Mesendoderm (in vitro differentiated cells): ENCODE measurements at regions not wholly inside any gene's neighbourhood (a gene's known extent, or its start where the extent isn't known, plus 50 kb on each side); places are given as distances from the start of the nearest gene placed in this dataset.

Experiments used
- DNase-seq: peaks from one replicate; pipeline ENCODE4 v3.0.0; 2013
- H2AK5ac ChIP-seq: 2 replicates; pipeline ENCODE4 v1.6.1; 2013; ENCODE audit warnings: low read length, inconsistent platforms
- H2BK120ac ChIP-seq: 2 replicates; pipeline ENCODE4 v1.6.1; 2013; ENCODE audit warnings: low read depth, mild to moderate bottlenecking, low read length, moderate library complexity, mixed read lengths
- H2BK15ac ChIP-seq: replicated peaks from 2 replicates; pipeline ENCODE4 v1.6.1; 2013; ENCODE audit warnings: low read depth, mild to moderate bottlenecking, moderate library complexity
- H2BK5ac ChIP-seq: 2 replicates; pipeline ENCODE4 v1.6.1; 2013; ENCODE audit warnings: low read length, inconsistent platforms
- H3K18ac ChIP-seq: 2 replicates; pipeline ENCODE4 v1.6.1; 2013; ENCODE audit warnings: mild to moderate bottlenecking, low read length, mixed read lengths
- H3K23ac ChIP-seq: one replicate; pipeline ENCODE4 v1.6.1; 2013; ENCODE audit warnings: low read length
- H3K27ac ChIP-seq: 2 replicates; pipeline ENCODE4 v1.5.1; 2013; ENCODE audit warnings: low read depth, mild to moderate bottlenecking, inconsistent platforms, low read length, moderate library complexity
- H3K27me3 ChIP-seq: 2 replicates; pipeline ENCODE4 v1.6.1; 2013; ENCODE audit warnings: low read length, control low read depth, mild to moderate bottlenecking, inconsistent platforms; ENCODE audit not compliant: insufficient read depth, poor library complexity
- H3K36me3 ChIP-seq: 2 replicates; pipeline ENCODE4 v1.6.1; 2013; ENCODE audit warnings: low read length, inconsistent platforms; ENCODE audit not compliant: control insufficient read depth, insufficient read depth
- H3K4ac ChIP-seq: one replicate; pipeline ENCODE4 v1.6.1; 2013; ENCODE audit warnings: low read depth, mild to moderate bottlenecking, low read length, moderate library complexity
- H3K4me1 ChIP-seq: 2 replicates; pipeline ENCODE4 v1.6.1; 2013; ENCODE audit warnings: low read depth, low read length, inconsistent platforms; ENCODE audit not compliant: control insufficient read depth
- H3K4me2 ChIP-seq: 2 replicates; pipeline ENCODE4 v1.6.1; 2013; ENCODE audit warnings: low read length
- H3K4me3 ChIP-seq: 2 replicates; pipeline ENCODE4 v1.5.1; 2013; ENCODE audit warnings: mild to moderate bottlenecking, low read length
- H3K56ac ChIP-seq: one replicate; pipeline ENCODE4 v1.6.1; 2013; ENCODE audit warnings: low read length
- H3K79me1 ChIP-seq: 2 replicates; pipeline ENCODE4 v1.6.1; 2013; ENCODE audit warnings: low read length, inconsistent platforms
- H3K79me2 ChIP-seq: 2 replicates; pipeline ENCODE4 v1.6.1; 2013; ENCODE audit warnings: mild to moderate bottlenecking, low read length; ENCODE audit not compliant: control insufficient read depth, insufficient read depth
- H3K9ac ChIP-seq: 2 replicates; pipeline ENCODE4 v1.6.1; 2013; ENCODE audit warnings: low read length, inconsistent platforms
- H4K5ac ChIP-seq: one replicate; pipeline ENCODE4 v1.6.1; 2013; ENCODE audit warnings: low read length
- H4K8ac ChIP-seq: one replicate; pipeline ENCODE4 v1.6.1; 2013; ENCODE audit warnings: low read depth, mild to moderate bottlenecking, control low read depth, low read length, moderate library complexity
- WGBS: extraction: QIAGEN DNeasy Blood & Tissue Kit; methylation state at CpG from one replicate; pipeline ENCODE4 v1.1.7; 2013; ENCODE audit warnings: low lambda C conversion rate, missing lambda C conversion rate; ENCODE audit not compliant: insufficient coverage; ENCODE audit errors: extremely low coverage; 5-methylcytosine and 5-hydroxymethylcytosine counted together

- Histone ChIP-seq H3K4me1 (no peaks in the 10 kb centered on the region), H3K9ac (no peak overlapping the region), H2BK5ac (no peak overlapping the region), H3K23ac (no peak overlapping the region), H3K79me1 (no peaks in the 10 kb centered on the region), H2BK15ac (no peak overlapping the region), H3K79me2 (no peaks in the 10 kb centered on the region), H3K4ac (no peak overlapping the region), H4K8ac (no peak overlapping the region), H2AK5ac (no peak overlapping the region), H3K56ac (no peak overlapping the region), H3K27me3 (no peaks in the 10 kb centered on the region), H2BK120ac (no peak overlapping the region), H4K5ac (no peak overlapping the region), H3K36me3 (no peaks in the 10 kb centered on the region), H3K18ac (no peak overlapping the region), H3K4me2 (no peak overlapping the region), H3K27ac (no peak overlapping the region), H3K4me3 (no peak overlapping the region)
- no peak for DNase-seq
Measured at GRCh38 chr3:148528024-148528423, 169.7 kb upstream of the AGTR1 start.

- H3K18ac ChIP-seq = no peak overlapping the region
- H3K4me1 ChIP-seq = no peaks in the 10 kb centered on the region
- no peaks in the 10 kb centered on the region for H3K79me1 ChIP-seq
- no peak overlapping the region for H4K5ac ChIP-seq
- H3K56ac ChIP-seq = no peak overlapping the region
- no CpG with 5 or more reads among the region's 2 CpGs for WGBS
- no peak overlapping the region for H2BK120ac ChIP-seq
- no peak overlapping the region for H4K8ac ChIP-seq
- no peak overlapping the region for H2AK5ac ChIP-seq
- no peaks in the 10 kb centered on the region for H3K36me3 ChIP-seq
- H3K4ac ChIP-seq = no peak overlapping the region
- H3K4me2 ChIP-seq = no peak overlapping the region
- no peak overlapping the region for H3K9ac ChIP-seq
- H3K79me2 ChIP-seq = no peaks in the 10 kb centered on the region
- no peak overlapping the region for H3K23ac ChIP-seq
- H3K27ac ChIP-seq = no peak overlapping the region
- no peak overlapping the region for H2BK15ac ChIP-seq
- no peak overlapping the region for H2BK5ac ChIP-seq
- no peak for DNase-seq
- no peak overlapping the region for H3K4me3 ChIP-seq
- no peaks in the 10 kb centered on the region for H3K27me3 ChIP-seq
Measured at GRCh38 chr3:148531836-148532235, 165.9 kb upstream of the AGTR1 start.

- Histone ChIP-seq H3K9ac (no peak overlapping the region), H2BK120ac (no peak overlapping the region), H3K4me2 (no peak overlapping the region), H3K18ac (no peak overlapping the region), H2BK5ac (no peak overlapping the region), H3K4me3 (no peak overlapping the region), H3K4me1 (no peaks in the 10 kb centered on the region), H3K23ac (no peak overlapping the region), H2AK5ac (no peak overlapping the region), H3K27ac (no peak overlapping the region), H3K4ac (no peak overlapping the region), H4K5ac (no peak overlapping the region), H3K79me1 (no peaks in the 10 kb centered on the region), H3K27me3 (no peaks in the 10 kb centered on the region), H4K8ac (no peak overlapping the region), H2BK15ac (no peak overlapping the region), H3K56ac (no peak overlapping the region), H3K79me2 (no peaks in the 10 kb centered on the region), H3K36me3 (no peaks in the 10 kb centered on the region)
- DNase-seq = peak; percentile 1
- WGBS = no CpG with 5 or more reads among the region's 2 CpGs
Measured at GRCh38 chr3:148532326-148532725, 165.4 kb upstream of the AGTR1 start.

GRCh38 chr3:148532774-148533173 is 164.9 kb upstream of the AGTR1 start:
- no peak overlapping the region for H3K9ac ChIP-seq
- H3K23ac ChIP-seq = no peak overlapping the region
- no peak overlapping the region for H2BK5ac ChIP-seq
- no peaks in the 10 kb centered on the region for H3K79me1 ChIP-seq
- H4K8ac ChIP-seq = no peak overlapping the region
- DNase-seq = no peak
- H3K56ac ChIP-seq = no peak overlapping the region
- H2BK120ac ChIP-seq = no peak overlapping the region
- no peak overlapping the region for H3K4me2 ChIP-seq
- H2BK15ac ChIP-seq = no peak overlapping the region
- no peak overlapping the region for H3K27ac ChIP-seq
- H3K18ac ChIP-seq = no peak overlapping the region
- no peaks in the 10 kb centered on the region for H3K79me2 ChIP-seq
- no peak overlapping the region for H2AK5ac ChIP-seq
- no peak overlapping the region for H3K4ac ChIP-seq
- H3K27me3 ChIP-seq = no peaks in the 10 kb centered on the region
- no CpG with 5 or more reads among the region's 3 CpGs for WGBS
- H3K4me3 ChIP-seq = no peak overlapping the region
- no peaks in the 10 kb centered on the region for H3K36me3 ChIP-seq
- no peaks in the 10 kb centered on the region for H3K4me1 ChIP-seq
- H4K5ac ChIP-seq = no peak overlapping the region

GRCh38 chr3:148534089-148534988 is 163.4 kb upstream of the AGTR1 start:
- no peak overlapping the region for H2BK15ac ChIP-seq
- H2BK120ac ChIP-seq = no peak overlapping the region
- no peak overlapping the region for H3K56ac ChIP-seq
- H2AK5ac ChIP-seq = no peak overlapping the region
- no peaks in the 10 kb centered on the region for H3K36me3 ChIP-seq
- no peak overlapping the region for H3K23ac ChIP-seq
- no peak overlapping the region for H3K4ac ChIP-seq
- H4K8ac ChIP-seq = no peak overlapping the region
- H3K18ac ChIP-seq = no peak overlapping the region
- H3K27ac ChIP-seq = no peak overlapping the region
- H3K4me2 ChIP-seq = no peak overlapping the region
- H3K9ac ChIP-seq = no peak overlapping the region
- no peaks in the 10 kb centered on the region for H3K4me1 ChIP-seq
- DNase-seq = no peak
- WGBS = no CpG with 5 or more reads among the region's 5 CpGs
- H3K4me3 ChIP-seq = no peak overlapping the region
- no peak overlapping the region for H4K5ac ChIP-seq
- no peak overlapping the region for H2BK5ac ChIP-seq
- H3K79me2 ChIP-seq = no peaks in the 10 kb centered on the region
- H3K27me3 ChIP-seq = no peaks in the 10 kb centered on the region
- no peaks in the 10 kb centered on the region for H3K79me1 ChIP-seq

- Histone ChIP-seq H4K8ac (no peak overlapping the region), H3K56ac (no peak overlapping the region), H2BK5ac (no peak overlapping the region), H2AK5ac (no peak overlapping the region), H3K4me1 (no peaks in the 10 kb centered on the region), H2BK15ac (no peak overlapping the region), H3K79me1 (no peaks in the 10 kb centered on the region), H3K23ac (no peak overlapping the region), H4K5ac (no peak overlapping the region), H3K18ac (no peak overlapping the region), H3K36me3 (no peaks in the 10 kb centered on the region), H3K27ac (no peak overlapping the region), H3K4ac (no peak overlapping the region), H2BK120ac (no peak overlapping the region), H3K79me2 (no peaks in the 10 kb centered on the region), H3K27me3 (no peaks in the 10 kb centered on the region), H3K4me3 (no peak overlapping the region), H3K9ac (no peak overlapping the region), H3K4me2 (no peak overlapping the region)
- WGBS = no CpG with 5 or more reads among the region's 1 CpG
- no peak for DNase-seq
Measured at GRCh38 chr3:148535001-148535400, 162.7 kb upstream of the AGTR1 start.
